Nephron (organoid): ENCODE measurements at regions not wholly inside any gene's neighbourhood (a gene's known extent, or its start where the extent isn't known, plus 50 kb on each side); places are given as distances from the start of the nearest gene placed in this dataset.

Source experiments
- H3K27ac Mint-ChIP-seq, 3 experiments: 2 replicates each; pipeline ENCODE4 v1.8.0; 2020; ENCODE audit warnings: mixed read lengths in 3 of 3, mild to moderate bottlenecking in 2 of 3, moderate library complexity in 1 of 3
- H3K27me3 Mint-ChIP-seq: 2 replicates; pipeline ENCODE4 v1.8.0; 2021; ENCODE audit warnings: low read depth, mild to moderate bottlenecking, moderate library complexity, mixed read lengths
- H3K36me3 Mint-ChIP-seq: 2 replicates; pipeline ENCODE4 v1.8.0; 2020; ENCODE audit warnings: low read depth, mixed read lengths
- H3K4me1 Mint-ChIP-seq: 2 replicates; pipeline ENCODE4 v1.8.0; 2020; ENCODE audit warnings: mixed read lengths
- H3K4me3 Mint-ChIP-seq, 3 experiments: 2 replicates each; pipeline ENCODE4 v1.8.0; 2020; ENCODE audit warnings: mild to moderate bottlenecking in 3 of 3, mixed read lengths in 3 of 3, moderate library complexity in 2 of 3
- H3K9me3 Mint-ChIP-seq: 2 replicates; pipeline ENCODE4 v1.8.0; 2020; ENCODE audit warnings: mixed read lengths
- CTCF ChIP-seq, 3 experiments: fragments of 200-600 bp; sonication (generic); IDR thresholded peaks; one replicate each; pipeline ENCODE4 v1.5.0; 2021; ENCODE audit warnings: antibody characterized with exemption in 3 of 3; ENCODE audit not compliant: unreplicated experiment in 3 of 3

- no peaks in the 10 kb centered on the region for H3K27me3 Mint-ChIP-seq
- H3K27ac Mint-ChIP-seq: no peak overlapping the region
- no peaks in the 10 kb centered on the region for H3K9me3 Mint-ChIP-seq
- no peak overlapping the region for H3K4me3 Mint-ChIP-seq
- no peaks in the 10 kb centered on the region for H3K36me3 Mint-ChIP-seq
- no peak for TF ChIP-seq CTCF (IDR thresholded peaks at IDR 0.05; ENCODE audit: unreplicated experiment in 3 of 3)
- H3K4me1 Mint-ChIP-seq: peaks cover 46% of the 10 kb centered on the region
Observed at GRCh38 chr1:56149761-56150160, 429.6 kb downstream of the PLPP3 start.

GRCh38 chr1:56148326-56149193 lies 430.8 kb downstream of the PLPP3 start:
- Mint-ChIP-seq H3K36me3 (no peaks in the 10 kb centered on the region), H3K27ac (peak overlapping the region; percentile 8 to 34 (median 23)), H3K27me3 (no peaks in the 10 kb centered on the region), H3K9me3 (no peaks in the 10 kb centered on the region), H3K4me3 (no peak overlapping the region), H3K4me1 (peaks cover 47% of the 10 kb centered on the region)
- peak in 1 of 3 experiments; percentile 26 for TF ChIP-seq CTCF (IDR thresholded peaks at IDR 0.05; ENCODE audit: unreplicated experiment in 3 of 3)

- peak overlapping the region in 2 of 3 experiments; percentile 58 to 86 for H3K27ac Mint-ChIP-seq
- H3K27me3 Mint-ChIP-seq: no peaks in the 10 kb centered on the region
- H3K9me3 Mint-ChIP-seq: no peaks in the 10 kb centered on the region
- no peak overlapping the region for H3K4me3 Mint-ChIP-seq
- TF ChIP-seq CTCF (IDR thresholded peaks at IDR 0.05; ENCODE audit: unreplicated experiment in 3 of 3): no peak
- no peaks in the 10 kb centered on the region for H3K36me3 Mint-ChIP-seq
- peaks cover 45% of the 10 kb centered on the region for H3K4me1 Mint-ChIP-seq
Observed at GRCh38 chr1:56147459-56147858, 431.9 kb downstream of the PLPP3 start.

- H3K27ac Mint-ChIP-seq: peak overlapping the region in 2 of 3 experiments; percentile 58 to 86
- no peaks in the 10 kb centered on the region for H3K27me3 Mint-ChIP-seq
- H3K9me3 Mint-ChIP-seq: no peaks in the 10 kb centered on the region
Observed at GRCh38 chr1:56147034-56147433, 432.3 kb downstream of the PLPP3 start.

GRCh38 chr1:56146449-56146848 lies 432.9 kb downstream of the PLPP3 start:
- H3K36me3 Mint-ChIP-seq: no peaks in the 10 kb centered on the region
- peaks cover 44% of the 10 kb centered on the region for H3K4me1 Mint-ChIP-seq
- no peak for TF ChIP-seq CTCF (IDR thresholded peaks at IDR 0.05; ENCODE audit: unreplicated experiment in 3 of 3)
- H3K4me3 Mint-ChIP-seq: no peak overlapping the region
- H3K9me3 Mint-ChIP-seq: no peaks in the 10 kb centered on the region
- H3K27me3 Mint-ChIP-seq: no peaks in the 10 kb centered on the region
- peak overlapping the region; percentile 44 to 58 (median 49) for H3K27ac Mint-ChIP-seq

More at GRCh38 chr1:56147034-56147433, 432.3 kb downstream of the PLPP3 start:
- no peak for TF ChIP-seq CTCF (IDR thresholded peaks at IDR 0.05; ENCODE audit: unreplicated experiment in 3 of 3)
- Mint-ChIP-seq H3K4me3 (no peak overlapping the region), H3K36me3 (no peaks in the 10 kb centered on the region), H3K4me1 (peaks cover 45% of the 10 kb centered on the region)

- TF ChIP-seq CTCF (IDR thresholded peaks at IDR 0.05; ENCODE audit: unreplicated experiment in 3 of 3): no peak
- no peaks in the 10 kb centered on the region for H3K9me3 Mint-ChIP-seq
- no peaks in the 10 kb centered on the region for H3K36me3 Mint-ChIP-seq
- no peaks in the 10 kb centered on the region for H3K27me3 Mint-ChIP-seq
- no peak overlapping the region for H3K4me3 Mint-ChIP-seq
- H3K27ac Mint-ChIP-seq: no peak overlapping the region
- peaks cover 35% of the 10 kb centered on the region for H3K4me1 Mint-ChIP-seq
Observed at GRCh38 chr1:56145581-56145980, 433.8 kb downstream of the PLPP3 start.
